ENCODE measurements at regions not wholly inside any gene's neighbourhood (a gene's known extent, or its start where the extent isn't known, plus 50 kb on each side); places are given as distances from the start of the nearest gene placed in this dataset.
"Not testable (repeated sequence)": the region's sequence is repeated elsewhere in the genome, so short reads cannot be mapped to it uniquely, and the experiment has no call there.

DNA sequence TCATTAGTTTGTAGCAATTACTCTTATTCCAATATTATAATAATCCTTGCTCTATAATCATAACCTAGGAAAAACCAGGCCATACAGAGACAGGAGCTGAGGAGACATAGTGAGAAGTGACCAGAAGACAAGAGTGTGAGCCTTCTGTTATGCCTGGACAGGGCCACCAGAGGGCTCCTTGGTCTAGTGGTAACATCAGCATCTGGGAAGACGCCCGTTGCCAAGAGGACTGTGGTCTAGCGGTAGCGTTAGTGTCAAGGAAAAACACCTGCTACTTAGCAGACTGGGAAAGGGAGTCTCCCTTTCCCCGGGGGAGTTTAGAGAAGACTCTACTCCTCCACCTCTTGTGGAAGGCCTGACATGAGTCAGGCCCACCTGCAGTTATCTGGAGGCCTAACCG lies 97.0 kb downstream of the F11 start:
- TF ChIP-seq, protein P1, sequence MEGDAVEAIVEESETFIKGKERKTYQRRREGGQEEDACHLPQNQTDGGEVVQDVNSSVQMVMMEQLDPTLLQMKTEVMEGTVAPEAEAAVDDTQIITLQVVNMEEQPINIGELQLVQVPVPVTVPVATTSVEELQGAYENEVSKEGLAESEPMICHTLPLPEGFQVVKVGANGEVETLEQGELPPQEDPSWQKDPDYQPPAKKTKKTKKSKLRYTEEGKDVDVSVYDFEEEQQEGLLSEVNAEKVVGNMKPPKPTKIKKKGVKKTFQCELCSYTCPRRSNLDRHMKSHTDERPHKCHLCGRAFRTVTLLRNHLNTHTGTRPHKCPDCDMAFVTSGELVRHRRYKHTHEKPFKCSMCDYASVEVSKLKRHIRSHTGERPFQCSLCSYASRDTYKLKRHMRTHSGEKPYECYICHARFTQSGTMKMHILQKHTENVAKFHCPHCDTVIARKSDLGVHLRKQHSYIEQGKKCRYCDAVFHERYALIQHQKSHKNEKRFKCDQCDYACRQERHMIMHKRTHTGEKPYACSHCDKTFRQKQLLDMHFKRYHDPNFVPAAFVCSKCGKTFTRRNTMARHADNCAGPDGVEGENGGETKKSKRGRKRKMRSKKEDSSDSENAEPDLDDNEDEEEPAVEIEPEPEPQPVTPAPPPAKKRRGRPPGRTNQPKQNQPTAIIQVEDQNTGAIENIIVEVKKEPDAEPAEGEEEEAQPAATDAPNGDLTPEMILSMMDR (IDR thresholded peaks at IDR 0.05; ENCODE audit: insufficient read depth, low read depth, low read length): not testable (repeated sequence)
- not testable (repeated sequence) for TF ChIP-seq EZH2 (IDR thresholded peaks at IDR 0.05; ENCODE audit: insufficient read depth, low read length)

Data from astrocyte (in vitro differentiated cells and primary cell).